HG03039 (cell line): ENCODE measurements at regions not wholly inside any gene's neighbourhood (a gene's known extent, or its start where the extent isn't known, plus 50 kb on each side); places are given as distances from the start of the nearest gene placed in this dataset.

Source experiments
- ATAC-seq: cut with Tn5 transposase; IDR thresholded peaks from one replicate; pipeline ENCODE4 v1.9.1; 2021; ENCODE audit warnings: mild to moderate bottlenecking, moderate library complexity; ENCODE audit not compliant: unreplicated experiment

DNA sequence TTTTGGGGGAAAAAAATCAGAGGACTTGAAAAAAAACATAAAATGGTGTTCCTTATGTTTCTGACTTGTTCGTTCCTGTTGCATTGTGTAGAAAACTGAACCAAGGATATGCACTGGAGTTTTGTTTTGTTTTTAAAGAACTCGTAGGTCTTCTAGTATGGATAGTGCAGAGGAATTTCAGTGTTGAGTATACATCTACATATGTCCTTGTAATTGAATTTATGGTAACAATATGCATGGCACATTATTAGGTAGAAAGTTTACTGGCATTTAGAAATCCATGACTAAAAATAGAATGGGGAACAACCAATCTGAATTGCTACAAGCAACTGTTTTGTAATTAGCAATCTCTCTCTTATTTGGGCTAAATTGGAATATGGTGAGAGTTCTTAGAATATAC, 188.3 kb upstream of the ZRANB2 start:
- no peak for ATAC-seq

DNA sequence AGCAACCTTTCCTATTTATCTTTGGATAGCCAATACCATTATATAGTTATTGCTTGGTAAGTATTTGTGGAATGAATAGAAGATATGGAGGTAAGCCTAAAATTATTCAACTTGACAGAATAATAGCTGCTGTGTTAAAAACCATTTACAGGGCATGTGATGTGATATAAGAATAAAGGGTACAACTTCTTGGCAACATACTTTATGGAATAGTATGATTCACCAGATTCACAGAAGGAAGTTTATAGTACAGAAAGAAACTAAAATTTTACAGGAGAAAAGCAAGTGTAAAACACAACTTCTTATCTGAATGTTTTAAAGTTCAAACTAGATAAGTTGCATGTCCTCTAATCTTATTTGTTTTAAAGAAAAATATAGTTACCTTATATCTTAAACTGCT, 186.4 kb upstream of the ZRANB2 start:
- no peak for ATAC-seq

DNA sequence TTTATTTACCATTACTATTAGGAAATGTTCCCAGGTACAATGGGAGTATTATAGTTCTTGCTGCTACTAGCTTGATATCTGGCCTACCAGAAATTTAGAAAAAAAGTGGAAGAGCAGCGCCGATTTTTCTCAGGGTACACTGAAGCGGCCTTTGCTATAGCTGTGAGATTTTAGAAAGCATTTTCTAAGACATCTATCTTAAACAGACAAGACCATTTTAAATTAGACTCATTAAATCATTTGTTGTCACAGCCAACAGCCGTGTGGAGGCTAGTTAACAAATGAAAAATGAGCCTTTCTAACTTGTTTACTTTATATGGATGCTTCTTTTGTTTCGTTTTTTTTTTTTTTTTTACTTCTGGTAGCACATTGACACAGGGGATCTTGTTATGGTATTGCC, 183.2 kb upstream of the ZRANB2 start:
- ATAC-seq, result no peak

DNA sequence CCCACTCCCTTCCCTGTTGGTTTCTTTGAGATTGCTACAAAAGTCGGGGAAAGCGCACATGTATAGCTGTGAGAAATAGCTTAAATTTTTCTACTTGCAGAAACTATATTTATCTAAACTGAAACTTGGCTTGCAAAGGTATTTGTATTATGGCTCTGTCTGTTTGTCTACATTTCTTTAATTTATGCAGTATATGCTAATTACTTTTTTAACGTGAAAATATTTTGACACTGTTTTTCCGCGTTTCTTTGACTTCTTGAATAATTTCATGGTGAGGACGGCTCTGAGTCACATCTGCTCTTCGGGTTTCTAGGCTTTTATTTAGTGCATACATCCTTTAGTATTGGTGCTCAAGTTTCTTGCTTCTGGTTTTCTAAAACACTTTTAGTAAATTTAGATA, 182.1 kb upstream of the ZRANB2 start:
- ATAC-seq, result no peak

DNA sequence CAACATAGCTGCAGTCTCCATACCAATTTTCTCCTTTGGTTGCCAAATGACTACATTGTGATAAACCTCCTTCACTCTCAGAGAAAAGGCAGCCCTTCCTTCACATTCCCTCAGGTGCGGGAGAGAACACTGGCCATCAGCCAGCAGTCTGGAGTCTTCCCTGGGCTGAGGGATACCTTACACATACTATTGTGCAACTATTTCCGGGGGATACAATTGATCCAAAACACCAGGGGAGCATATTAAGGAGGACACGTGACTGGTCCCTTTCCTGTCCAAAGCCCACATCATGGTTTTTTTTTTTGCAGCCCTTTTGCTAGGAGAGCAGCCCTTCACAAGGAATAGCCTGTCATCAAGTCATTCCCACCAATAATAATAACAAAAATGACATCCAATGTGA, 172.1 kb upstream of the ZRANB2 start:
- no peak for ATAC-seq

DNA sequence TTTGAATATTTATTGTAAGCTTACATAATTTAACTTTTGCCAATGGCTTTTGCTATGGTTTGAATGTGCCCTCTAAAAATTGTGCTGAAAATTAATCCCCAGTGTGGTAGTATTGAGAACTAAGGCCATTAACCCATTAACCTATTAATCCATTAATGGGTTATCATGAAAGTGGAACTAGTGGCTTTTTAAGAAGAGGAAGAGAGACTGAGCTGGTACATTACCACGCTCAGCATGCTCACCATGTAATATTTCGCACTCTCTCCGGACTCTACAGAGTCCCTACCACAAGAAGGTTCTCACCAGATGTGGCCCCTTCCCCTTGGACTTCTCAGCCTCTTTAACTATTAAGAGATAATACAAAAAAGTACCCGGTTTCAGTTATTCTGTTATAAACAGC, 164.4 kb upstream of the ZRANB2 start:
- no peak for ATAC-seq

DNA sequence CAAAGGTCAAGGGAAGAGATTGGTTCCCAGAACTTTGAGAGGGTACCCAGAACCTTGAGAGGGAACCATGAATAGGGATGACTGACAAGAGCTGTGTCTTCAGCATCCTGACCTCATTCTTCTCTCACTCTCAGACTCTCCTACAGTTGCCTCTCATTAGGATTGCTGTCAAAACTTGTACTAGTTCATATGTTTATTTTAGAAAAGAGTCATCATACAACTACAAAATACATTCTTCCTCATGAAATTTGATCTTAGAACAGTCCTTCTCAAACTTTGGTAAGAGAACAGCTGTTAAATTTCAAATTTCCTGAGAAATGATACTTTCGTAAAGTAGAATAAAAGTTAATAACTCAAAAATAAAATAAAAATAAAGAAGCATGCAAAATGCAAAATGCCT, 161.4 kb upstream of the ZRANB2 start:
- no peak for ATAC-seq

DNA sequence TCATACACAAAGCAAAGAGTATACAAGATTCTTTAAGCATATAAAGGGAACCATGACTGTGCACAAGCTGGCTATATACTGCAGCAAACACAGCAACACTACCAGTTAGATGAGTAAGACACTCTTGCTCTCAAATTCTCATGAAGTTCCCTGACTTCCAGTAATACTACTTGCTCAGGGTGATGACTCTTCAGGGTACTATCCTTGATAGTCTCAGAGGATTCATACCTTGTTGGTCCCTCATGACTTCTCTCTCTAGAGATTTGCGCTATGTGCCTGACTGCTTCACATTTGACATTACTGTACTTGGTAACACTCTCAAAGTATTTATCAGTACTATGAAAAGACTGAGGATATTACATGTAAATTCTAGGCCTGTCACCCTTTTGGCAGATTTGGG, 159.8 kb upstream of the ZRANB2 start:
- ATAC-seq, result no peak

DNA sequence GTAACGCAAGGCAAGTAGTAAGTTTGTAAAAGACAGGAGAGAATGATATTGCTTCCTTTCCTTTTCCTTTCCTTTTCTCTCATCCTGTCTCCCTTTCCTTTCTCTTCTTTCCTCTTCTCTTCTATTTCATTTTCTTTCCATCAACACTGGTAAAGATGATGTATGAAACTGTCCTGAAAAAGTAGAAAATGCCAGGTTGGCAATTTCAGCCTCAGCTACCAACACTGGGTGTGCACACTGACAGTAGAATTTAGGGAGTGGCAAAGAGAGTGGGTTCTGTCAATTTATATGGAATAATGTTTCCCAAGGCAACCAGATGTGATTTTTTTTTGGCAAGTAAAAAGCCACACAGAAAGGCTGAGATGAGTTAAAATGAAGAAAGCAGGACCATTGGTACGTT, 155.7 kb upstream of the ZRANB2 start:
- no peak for ATAC-seq

DNA sequence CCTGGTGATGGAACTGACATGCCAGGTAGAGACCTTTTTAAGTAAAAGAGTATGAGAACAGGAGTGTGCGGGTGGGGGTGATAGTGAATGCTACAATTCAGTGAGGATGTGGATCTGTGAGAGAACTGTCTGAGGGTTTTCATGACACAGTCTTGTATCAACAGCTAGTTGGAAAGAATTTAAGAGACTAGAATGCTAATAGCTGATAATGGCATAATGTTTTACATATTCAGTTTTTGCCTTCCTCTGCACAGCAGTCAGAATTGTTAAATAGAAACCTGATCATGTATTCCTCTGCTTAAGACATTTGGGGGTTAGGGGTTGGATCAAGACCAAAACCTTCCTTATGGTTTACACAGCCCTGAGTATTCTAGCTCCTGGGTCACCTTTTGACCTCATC, 152.8 kb upstream of the ZRANB2 start:
- ATAC-seq, result no peak

DNA sequence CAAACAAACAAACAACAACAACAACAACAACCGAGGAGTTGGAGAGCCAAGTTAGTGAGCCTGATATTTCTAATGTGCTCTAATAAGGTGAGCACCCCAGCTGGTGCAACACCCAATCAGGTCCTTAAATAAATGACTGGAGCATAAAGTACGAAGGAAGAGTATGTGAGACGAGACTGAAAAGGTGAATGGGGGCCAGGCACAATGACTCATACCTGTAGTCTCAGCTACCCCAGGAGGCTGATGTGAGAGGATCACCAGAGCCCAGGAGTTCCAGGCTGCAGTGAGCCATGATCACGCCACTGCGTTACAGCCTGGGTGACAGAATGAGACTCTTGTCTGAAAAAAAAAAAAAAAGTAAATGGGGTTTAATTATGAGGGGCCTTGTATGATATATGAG, 152.0 kb upstream of the ZRANB2 start:
- ATAC-seq, result no peak

DNA sequence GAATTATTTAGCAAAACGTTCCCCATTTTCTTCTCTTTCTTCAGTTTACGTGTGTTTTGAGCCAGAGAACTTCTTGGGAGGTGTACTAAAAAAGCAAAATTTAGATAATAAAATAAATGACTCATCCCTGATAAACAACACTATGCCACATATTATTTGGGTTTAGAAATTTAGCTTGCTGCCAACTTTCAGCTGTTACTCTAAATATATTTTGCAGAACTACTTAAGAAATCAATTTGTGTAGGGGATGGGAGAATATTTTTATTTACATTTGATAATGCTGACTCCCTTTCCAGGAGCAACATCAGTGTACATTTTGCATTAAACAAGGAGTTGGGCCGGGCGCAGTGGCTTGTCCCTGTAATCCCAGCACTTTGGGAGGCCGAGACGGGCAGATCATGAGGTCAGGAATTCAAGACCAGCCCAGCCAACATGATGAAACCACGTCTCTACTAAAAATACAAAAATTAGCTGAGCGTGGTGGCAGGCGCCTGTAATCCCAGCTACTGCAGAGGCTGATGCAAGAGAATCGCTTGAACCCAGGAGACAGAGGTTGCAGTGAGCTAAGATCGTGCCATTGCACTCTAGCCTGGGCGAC, 151.4 kb upstream of the ZRANB2 start:
- no peak for ATAC-seq

DNA sequence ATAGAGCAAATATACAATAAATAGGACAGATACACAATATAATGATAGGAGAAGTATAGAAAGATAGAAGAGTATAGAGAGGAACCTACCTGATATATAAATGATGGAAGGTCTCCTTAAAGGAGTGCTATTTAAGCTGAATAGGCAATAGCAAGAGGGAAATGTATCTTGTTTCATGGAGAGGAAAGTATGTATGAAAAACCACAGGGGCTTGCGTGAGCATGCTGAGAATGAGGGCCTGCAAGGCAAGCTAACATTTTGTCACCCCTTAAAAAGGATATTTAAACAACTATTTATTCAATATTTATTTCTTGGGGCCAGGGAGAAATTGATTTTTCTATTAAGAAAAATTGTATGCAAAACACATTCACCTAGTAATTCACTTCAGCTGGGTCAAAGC, 150.9 kb upstream of the ZRANB2 start:
- ATAC-seq, result no peak

DNA sequence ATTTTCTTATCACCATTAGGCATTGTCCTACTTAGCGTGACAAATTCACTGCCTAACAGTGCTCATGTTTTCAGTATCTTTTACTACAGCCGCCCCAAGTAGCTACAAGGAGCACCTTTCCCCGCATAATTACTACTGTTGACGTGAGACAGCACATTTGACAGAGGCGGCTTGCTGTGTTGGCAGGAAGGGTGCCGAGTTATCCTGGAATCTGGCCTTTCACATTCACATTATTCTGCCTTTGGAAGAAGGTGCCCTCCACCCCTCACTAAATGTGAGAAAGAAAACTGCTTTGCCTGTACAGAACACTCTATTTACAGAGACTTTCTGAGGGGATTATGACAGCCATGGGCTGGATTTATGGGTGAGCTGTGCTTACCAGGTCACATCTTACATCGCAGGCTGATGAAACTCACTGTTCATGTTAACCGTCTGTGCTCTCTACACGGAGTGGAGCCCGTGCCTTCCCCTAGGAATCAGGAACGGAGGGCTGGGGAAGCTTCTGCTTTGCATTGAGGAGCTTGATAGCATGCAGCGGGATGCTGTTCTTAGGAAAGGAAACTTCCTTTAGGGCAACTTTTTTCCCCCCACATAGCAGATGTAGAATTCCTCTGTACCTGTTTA, 148.0 kb upstream of the ZRANB2 start:
- ATAC-seq, result no peak

DNA sequence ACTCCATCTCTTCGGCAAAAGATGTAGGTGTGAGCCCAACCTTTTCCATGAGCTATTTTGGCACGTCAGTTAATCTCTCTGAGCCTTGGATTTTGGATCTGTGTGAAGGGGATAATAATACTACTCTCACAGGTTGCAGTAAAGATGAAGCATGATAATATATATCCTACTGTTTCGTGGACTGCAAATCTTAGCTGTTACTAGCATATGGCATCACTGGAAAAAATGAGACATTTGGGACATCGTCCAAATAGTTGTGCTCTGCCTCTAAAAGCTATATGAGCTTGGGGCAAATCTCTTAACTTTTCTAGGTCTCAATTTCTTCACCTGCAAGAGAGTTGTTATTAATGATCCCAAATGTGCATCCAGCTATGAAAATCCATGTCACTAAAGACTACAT, 147.4 kb upstream of the ZRANB2 start:
- ATAC-seq, result no peak

DNA sequence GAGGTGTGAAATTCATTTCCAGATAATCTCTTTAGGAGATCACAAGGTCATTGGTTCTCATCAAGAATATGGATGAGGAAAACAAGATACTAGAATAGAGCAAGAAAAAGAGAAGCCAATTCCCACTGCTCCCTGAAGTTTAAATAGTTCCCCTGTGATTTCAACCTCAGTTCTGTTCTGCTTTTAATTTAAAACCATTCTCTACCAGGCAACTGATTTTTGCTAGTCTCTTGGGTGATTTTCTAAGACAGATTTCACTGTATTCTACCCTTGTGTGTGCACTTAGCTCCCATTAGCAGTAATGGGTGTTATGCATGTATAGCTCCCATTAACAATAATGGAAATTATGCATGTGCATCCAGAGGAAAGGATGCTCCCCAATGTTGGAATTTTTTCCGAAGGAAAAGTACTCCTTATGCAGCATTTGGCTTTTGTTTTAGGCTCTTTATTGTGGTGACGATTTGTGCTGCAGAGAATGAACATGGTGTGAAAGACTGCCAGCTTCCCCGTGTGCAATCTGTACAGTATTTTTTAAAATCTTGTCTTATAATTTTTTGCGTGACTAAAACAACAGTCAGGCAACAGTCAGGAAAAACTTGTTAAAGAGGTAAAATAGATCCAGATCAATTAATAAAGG, 144.0 kb upstream of the ZRANB2 start:
- no peak for ATAC-seq

DNA sequence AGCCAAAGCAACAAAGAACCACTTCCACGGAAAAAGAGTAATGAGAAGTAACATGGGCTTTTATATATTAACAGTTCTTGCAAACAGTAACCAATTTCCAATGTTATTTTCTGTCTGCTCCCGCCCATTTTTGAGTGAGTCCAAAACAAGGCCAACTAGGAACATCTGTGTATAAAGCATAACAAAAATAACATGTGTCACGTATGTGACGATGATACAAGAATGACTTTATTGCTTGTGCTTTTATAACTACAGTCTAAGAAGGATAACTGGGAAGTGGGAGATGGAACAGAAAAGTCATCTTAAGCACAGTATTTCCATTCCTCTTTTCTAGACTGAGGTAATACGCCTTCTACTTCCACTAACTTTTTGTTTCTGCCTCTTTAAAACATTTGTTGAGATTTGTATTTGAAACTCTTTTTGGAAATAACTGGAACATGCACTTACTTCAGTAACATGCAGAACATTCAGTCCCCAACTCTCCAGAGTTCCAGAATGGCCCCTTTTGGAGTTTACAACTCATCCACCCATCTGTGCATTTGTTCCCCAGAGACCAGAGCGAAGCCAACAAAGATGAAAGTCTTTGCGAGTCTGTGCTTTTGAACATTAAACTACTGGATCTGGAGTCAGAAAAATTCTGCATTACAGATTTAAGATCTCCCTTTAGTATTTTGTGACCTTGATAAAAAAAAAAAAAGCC, 143.0 kb upstream of the ZRANB2 start:
- ATAC-seq, result no peak

DNA sequence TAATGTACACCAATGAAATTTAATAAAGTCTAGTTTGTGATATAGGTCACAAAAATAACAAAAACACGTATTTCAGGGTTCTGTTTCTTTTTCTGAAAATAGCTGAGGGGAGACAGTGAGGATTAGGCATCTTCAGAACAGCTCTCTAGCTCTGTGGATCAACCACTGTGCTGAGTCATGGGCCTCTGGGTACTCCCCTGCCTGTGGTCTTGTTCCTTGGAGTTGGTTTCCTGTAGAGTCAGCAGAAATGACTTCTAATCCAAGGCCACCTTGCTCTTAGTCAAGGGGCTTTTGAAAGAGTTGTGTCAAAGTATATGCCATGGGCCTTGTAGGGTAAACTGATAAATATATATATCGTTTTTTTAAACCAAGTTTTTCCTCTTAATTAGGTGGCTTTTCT, 141.8 kb upstream of the ZRANB2 start:
- ATAC-seq, result no peak

DNA sequence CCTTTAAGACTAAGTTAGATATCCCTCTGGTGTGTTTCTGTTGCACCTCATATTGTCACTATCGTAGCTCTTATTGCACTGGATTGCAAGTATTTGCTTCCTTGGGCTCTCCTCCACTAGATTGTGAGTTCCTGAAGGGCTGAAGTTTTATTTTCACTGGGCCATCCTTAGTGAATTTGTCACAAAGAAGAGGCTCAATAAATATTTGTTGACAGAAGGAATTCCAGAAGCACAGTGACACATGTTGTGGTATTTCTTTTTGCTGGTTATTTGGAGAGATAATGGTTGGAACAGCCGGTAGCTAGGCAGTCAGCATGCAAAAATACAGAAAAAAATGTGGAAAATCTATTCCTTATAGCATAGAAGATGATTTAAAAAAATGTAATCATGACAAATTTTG, 129.9 kb upstream of the ZRANB2 start:
- no peak for ATAC-seq

DNA sequence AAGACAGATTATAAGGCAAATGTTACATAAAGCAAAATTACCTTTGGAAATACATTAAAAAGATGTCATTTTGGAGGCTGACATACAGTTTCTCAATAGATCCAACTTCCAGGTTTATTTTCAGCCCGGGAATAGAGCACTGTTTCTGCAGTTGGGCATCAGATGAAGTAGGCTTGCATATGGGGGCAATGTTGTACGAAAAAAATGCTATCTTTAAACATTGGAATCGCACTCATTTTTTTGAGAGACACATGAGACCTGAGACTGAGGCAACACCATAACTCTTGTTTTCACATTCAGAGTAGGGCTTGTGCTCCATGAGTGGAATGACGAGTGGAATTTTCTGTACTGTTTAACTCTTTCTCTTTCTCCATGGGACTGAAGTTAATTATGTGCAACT, 122.4 kb upstream of the ZRANB2 start:
- ATAC-seq, result no peak

DNA sequence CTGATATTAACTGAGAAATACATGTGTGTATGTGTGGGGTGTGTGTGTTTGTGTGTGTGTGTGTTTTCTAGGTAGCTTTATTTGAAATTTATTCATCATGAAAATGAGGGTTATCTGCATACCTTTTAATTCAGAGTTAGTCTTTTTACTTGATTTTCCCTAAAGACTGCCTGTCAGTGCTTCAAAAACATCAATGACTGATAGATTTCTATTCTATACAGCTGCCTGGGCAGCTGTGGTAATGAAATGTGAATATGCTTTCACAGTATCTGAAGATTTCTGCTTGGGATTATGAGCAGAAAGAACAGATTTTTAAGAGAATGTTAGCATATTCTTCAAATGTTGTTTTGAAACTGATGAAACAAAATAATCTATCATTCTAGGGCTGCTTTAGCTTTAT, 119.7 kb upstream of the ZRANB2 start:
- ATAC-seq, result no peak

DNA sequence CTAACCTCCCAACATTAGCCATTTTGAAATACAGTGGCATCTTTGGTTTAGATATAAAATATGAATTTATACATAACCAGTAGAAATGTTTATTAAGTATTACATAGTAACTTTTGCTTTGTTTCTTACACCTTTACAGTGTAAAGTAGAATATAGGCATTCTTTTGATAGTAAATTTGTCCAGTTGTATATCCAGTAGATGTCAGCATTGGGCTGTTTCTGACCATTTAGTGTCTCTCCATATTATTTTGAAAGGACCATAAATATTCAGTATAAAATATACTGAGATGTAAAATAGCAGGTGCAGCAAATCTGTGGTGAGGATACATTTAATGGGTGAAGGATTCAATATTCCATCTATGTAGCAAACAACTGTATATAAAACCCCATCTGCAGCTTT, 115.8 kb upstream of the ZRANB2 start:
- no peak for ATAC-seq
